PC-3 (cell line): ENCODE measurements at regions not wholly inside any gene's neighbourhood (a gene's known extent, or its start where the extent isn't known, plus 50 kb on each side); places are given as distances from the start of the nearest gene placed in this dataset.

Source experiments
- CTCF ChIP-seq: fragments of 300-600 bp; sonication (generic); conservative IDR thresholded peaks from 2 replicates; pipeline ENCODE4 v1.5.1; 2017; ENCODE audit warnings: antibody characterized with exemption, low read depth, mild to moderate bottlenecking, low read length
- EZH2 ChIP-seq: fragments of 300-600 bp; sonication (generic); IDR thresholded peaks from one replicate; pipeline ENCODE4 v1.6.1; 2017; ENCODE audit warnings: antibody characterized with exemption, mild to moderate bottlenecking, low read length; ENCODE audit not compliant: unreplicated experiment
- EZH2phosphoT487 ChIP-seq: fragments of 300-600 bp; sonication (generic); IDR thresholded peaks from 2 replicates; pipeline ENCODE4 v1.6.1; 2018; ENCODE audit warnings: mild to moderate bottlenecking, antibody characterized with exemption, low read length, borderline replicate concordance

GRCh38 chr21:18030248-18030647 is 211.1 kb upstream of the C21orf91 start:
- no peak for TF ChIP-seq CTCF
- no peak for TF ChIP-seq EZH2phosphoT487
- TF ChIP-seq EZH2: no peak
